Astrocyte of the hippocampus (primary cell): ENCODE measurements at regions not wholly inside any gene's neighbourhood (a gene's known extent, or its start where the extent isn't known, plus 50 kb on each side); places are given as distances from the start of the nearest gene placed in this dataset.
"Not testable (repeated sequence)": the region's sequence is repeated elsewhere in the genome, so short reads cannot be mapped to it uniquely, and the experiment has no call there.

Experiments used
- DNase-seq: peaks from one replicate; pipeline ENCODE4 v3.0.0; 2011; ENCODE audit warnings: low read depth, low spot score

DNA sequence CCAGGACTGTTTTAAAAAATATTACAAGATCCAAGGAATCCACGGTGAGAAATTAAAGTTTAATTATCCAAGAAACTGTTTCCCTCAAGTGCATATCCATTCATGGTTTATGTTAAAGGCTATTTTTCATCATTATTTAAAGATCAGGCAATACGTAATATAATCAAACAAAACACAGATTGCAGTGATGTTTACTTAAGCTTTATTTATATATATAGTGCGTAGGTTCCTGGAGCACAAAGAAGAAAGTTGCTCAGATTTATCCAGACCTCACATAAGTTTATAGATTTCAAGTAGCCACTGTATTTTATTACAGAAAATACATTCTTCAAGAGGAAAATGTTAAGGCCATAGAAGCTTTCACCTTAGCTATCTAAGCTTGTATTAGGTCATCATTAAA is 210.0 kb upstream of the KLF14 start:
- no peak for DNase-seq

- no peak for DNase-seq
Measured at GRCh38 chr7:130944997-130945396, 211.0 kb upstream of the KLF14 start.

- no peak for DNase-seq
Measured at GRCh38 chr7:130945411-130945811, 211.4 kb upstream of the KLF14 start.

- no peak for DNase-seq
Measured at GRCh38 chr7:130946114-130946513, 212.1 kb upstream of the KLF14 start.

GRCh38 chr7:130947792-130948580 is 214.0 kb upstream of the KLF14 start:
- no peak for DNase-seq

DNA sequence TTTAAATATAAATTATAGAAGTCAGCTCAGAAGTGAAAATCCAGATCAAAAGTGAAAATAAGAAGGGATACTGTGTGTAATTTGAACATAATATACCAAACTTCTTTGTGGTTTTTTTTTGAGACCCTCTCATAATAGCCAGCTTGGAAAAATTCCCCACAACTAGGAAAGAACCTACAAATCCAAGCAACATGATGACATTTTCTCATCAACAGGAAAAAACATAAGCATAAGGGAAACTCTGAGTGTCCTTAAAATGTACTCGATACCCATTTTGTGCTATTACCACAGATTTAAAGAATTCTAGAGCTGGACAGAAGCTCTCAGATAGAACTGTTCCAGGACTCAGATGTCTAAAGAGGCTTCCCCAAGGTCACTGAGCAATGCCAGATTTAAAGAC is 214.8 kb upstream of the KLF14 start:
- no peak for DNase-seq

- DNase-seq, result no peak
Measured at GRCh38 chr7:130949550-130949949, 215.5 kb upstream of the KLF14 start.

- DNase-seq, result no peak
Measured at GRCh38 chr7:130950054-130950453, 216.0 kb upstream of the KLF14 start.

GRCh38 chr7:130950741-130951140 is 216.7 kb upstream of the KLF14 start:
- DNase-seq, result no peak

DNA sequence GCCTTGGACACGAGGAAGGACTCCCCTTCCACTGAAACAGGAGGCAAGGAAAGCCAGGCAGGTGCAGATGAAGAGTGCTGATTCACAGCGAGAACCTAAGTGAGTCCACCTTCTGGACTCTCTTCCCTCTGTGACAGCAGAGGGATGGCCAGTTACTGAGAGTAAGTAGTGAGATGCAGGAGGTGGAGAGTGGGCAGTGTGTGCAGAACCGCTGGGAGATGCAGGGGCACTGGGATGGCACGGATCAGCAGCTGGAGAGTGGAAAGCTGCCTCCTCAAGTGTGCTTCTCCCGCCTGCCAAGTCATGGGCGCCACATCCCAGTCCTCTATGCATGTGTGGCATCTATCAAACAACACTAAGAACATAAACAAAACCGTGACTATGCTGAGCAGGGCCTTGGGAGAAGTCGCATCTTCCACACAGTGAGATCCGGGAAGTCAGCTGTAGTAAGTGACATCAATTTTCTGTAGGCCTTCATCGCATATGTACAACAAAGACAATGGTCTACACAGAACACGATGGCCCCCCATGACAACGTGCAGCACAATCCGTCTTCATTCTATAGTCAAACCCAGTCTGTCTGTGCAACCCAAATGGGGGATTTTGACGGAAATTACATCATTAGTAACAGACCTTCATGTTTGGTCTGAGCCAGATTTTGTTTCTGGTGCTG is 217.4 kb upstream of the KLF14 start:
- no peak for DNase-seq

GRCh38 chr7:130951976-130952876 is 218.2 kb upstream of the KLF14 start:
- no peak for DNase-seq

DNA sequence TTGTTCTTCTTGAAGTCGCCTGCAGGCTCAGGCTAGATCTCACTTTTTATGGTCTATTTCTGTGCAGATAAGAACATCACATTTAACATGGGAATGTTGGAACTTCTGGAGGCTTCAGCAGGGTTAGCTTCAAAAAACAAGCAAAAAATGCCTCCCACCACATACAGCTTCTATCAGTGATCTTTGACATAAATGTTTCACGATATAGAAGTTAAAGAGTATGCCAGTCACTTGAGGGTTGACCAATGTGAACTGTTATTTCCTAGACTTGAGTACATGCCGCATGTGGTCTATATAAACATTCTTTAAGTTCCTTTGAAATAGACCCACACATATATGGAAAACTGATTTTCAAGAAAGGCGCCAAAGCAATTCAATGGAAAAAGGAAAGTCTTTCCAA is 219.2 kb upstream of the KLF14 start:
- no peak for DNase-seq

DNA sequence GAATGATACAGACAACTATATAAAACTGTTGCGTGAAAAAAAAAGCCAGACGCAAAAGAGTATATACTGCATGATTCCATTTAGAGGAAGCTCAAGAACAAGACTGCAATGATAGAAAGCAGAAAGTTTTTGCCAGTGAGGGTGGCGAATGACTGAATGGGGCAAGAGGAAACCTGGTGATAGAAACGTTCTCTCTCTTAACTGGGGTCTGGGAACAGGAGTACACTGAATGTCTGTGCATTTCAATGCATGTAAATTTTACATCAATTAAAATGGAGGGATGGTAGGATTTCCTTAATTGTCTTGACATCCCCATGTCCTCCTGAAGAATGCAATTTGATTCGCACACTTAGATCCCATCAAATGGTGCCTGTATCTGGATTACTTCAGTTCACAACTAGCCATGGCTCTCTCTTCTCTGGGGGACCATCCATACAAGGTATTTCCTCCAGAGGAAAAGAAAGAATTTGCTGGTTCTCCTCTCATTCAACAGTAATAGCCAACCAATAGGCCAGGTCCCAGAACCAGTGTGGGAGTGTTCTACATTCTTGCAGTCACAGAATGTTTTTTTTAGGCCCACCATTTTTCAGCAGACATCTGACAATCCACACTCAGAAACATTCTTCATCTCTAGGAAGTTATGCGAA is 221.0 kb upstream of the KLF14 start:
- no peak for DNase-seq

DNA sequence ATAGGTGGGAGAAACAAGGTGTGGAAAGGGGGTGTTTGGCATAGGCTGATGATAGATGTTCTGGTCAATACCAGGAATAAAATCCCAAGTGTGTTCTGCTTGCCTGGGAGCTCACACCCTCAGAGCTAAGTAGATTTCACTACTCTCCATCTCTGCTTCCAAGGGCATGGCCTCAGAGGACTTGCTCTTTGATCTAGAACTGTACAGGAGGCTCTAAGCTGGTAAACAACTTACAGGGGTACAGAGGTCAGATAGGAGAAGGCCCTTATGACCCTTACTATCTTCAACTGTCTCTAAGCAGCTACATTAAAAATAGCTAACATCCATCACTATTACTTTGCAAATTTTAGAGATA is 221.5 kb upstream of the KLF14 start:
- DNase-seq, result no peak

GRCh38 chr7:130956417-130957136 is 222.6 kb upstream of the KLF14 start:
- peak; percentile 59 for DNase-seq

GRCh38 chr7:130957137-130957513 is 223.1 kb upstream of the KLF14 start:
- DNase-seq, result no peak

- not testable (repeated sequence) for DNase-seq
Measured at GRCh38 chr7:130957722-130958435, 223.9 kb upstream of the KLF14 start.

DNA sequence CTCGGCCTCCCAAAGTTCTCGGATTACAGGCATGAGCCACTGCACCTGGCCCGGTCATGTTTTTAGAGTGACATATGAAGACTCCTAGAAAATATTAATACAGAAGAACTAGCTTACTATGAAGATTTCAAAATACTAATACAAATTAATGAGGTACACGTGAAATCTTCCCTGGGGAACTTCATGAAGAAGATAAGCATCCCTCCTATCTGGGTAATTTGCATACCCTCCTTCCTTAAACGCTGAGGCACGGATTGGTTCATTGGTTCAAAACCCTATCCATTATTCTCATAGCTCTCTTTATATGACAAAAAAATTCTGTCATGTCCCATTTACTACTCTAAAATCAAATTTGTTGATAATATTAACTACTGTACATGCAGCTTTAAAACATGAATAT is 224.8 kb upstream of the KLF14 start:
- DNase-seq, result no peak

GRCh38 chr7:130959743-130960207 is 225.8 kb upstream of the KLF14 start:
- peak; percentile 91 for DNase-seq

GRCh38 chr7:130960208-130960988 is 226.4 kb upstream of the KLF14 start:
- peak; percentile 93 for DNase-seq
